Nephron progenitor cell (in vitro differentiated cells): ENCODE measurements at regions not wholly inside any gene's neighbourhood (a gene's known extent, or its start where the extent isn't known, plus 50 kb on each side); places are given as distances from the start of the nearest gene placed in this dataset.
"Not testable (repeated sequence)": the region's sequence is repeated elsewhere in the genome, so short reads cannot be mapped to it uniquely, and the experiment has no call there.

ENCODE experiments used
- DNase-seq: peaks from one replicate; pipeline ENCODE4 v3.0.0; 2021
- H3K27ac Mint-ChIP-seq: 2 replicates; pipeline ENCODE4 v1.8.0; 2021; ENCODE audit warnings: mild to moderate bottlenecking, moderate library complexity, mixed read lengths
- H3K27me3 Mint-ChIP-seq: 2 replicates; pipeline ENCODE4 v1.8.0; 2021; ENCODE audit warnings: mild to moderate bottlenecking, low read depth, mixed read lengths; ENCODE audit not compliant: poor library complexity
- H3K36me3 Mint-ChIP-seq: 2 replicates; pipeline ENCODE4 v1.8.0; 2021; ENCODE audit warnings: low read depth, mixed read lengths
- H3K4me1 Mint-ChIP-seq: 2 replicates; pipeline ENCODE4 v1.8.0; 2021; ENCODE audit warnings: mixed read lengths
- H3K4me3 Mint-ChIP-seq: 2 replicates; pipeline ENCODE4 v1.8.0; 2021; ENCODE audit warnings: mild to moderate bottlenecking, moderate library complexity, mixed read lengths
- H3K9me3 Mint-ChIP-seq: 2 replicates; pipeline ENCODE4 v1.8.0; 2021; ENCODE audit warnings: mild to moderate bottlenecking, moderate library complexity, mixed read lengths
- CTCF ChIP-seq: fragments of 200-600 bp; sonication (generic); IDR thresholded peaks from 2 replicates; pipeline ENCODE4 v1.5.0; 2021; ENCODE audit warnings: antibody characterized with exemption

- no peaks in the 10 kb centered on the region for H3K9me3 Mint-ChIP-seq
- DNase-seq = no peak
- H3K27me3 Mint-ChIP-seq = peaks cover 9% of the 10 kb centered on the region
- H3K4me3 Mint-ChIP-seq = no peak overlapping the region
- H3K4me1 Mint-ChIP-seq = no peaks in the 10 kb centered on the region
- H3K27ac Mint-ChIP-seq = no peak overlapping the region
- H3K36me3 Mint-ChIP-seq = no peaks in the 10 kb centered on the region
- no peak for TF ChIP-seq CTCF
Observed at GRCh38 chr2:122081751-122082150, 326.3 kb downstream of the TSN start.

GRCh38 chr2:122083256-122084048, 328.0 kb downstream of the TSN start:
- H3K27me3 Mint-ChIP-seq = peaks cover 8% of the 10 kb centered on the region
- no peak for DNase-seq
- H3K9me3 Mint-ChIP-seq = peaks cover 5% of the 10 kb centered on the region
- H3K27ac Mint-ChIP-seq = no peak overlapping the region
- no peaks in the 10 kb centered on the region for H3K4me1 Mint-ChIP-seq
- TF ChIP-seq CTCF = no peak
- H3K36me3 Mint-ChIP-seq = no peaks in the 10 kb centered on the region
- no peak overlapping the region for H3K4me3 Mint-ChIP-seq

GRCh38 chr2:122085672-122086071, 330.2 kb downstream of the TSN start:
- not testable (repeated sequence) for H3K27me3 Mint-ChIP-seq, H3K27ac Mint-ChIP-seq, H3K4me3 Mint-ChIP-seq, DNase-seq, H3K36me3 Mint-ChIP-seq, H3K4me1 Mint-ChIP-seq
- peaks cover 20% of the 10 kb centered on the region for H3K9me3 Mint-ChIP-seq

GRCh38 chr2:122094557-122094956, 339.1 kb downstream of the TSN start:
- no peak for DNase-seq
- TF ChIP-seq CTCF = no peak
- H3K36me3 Mint-ChIP-seq = no peaks in the 10 kb centered on the region
- H3K27ac Mint-ChIP-seq = no peak overlapping the region
- no peaks in the 10 kb centered on the region for H3K4me1 Mint-ChIP-seq
- peaks cover 4% of the 10 kb centered on the region for H3K27me3 Mint-ChIP-seq
- no peak overlapping the region for H3K4me3 Mint-ChIP-seq
- peaks cover 10% of the 10 kb centered on the region for H3K9me3 Mint-ChIP-seq

GRCh38 chr2:122096761-122097160, 341.3 kb downstream of the TSN start:
- Mint-ChIP-seq H3K4me1 (no peaks in the 10 kb centered on the region), H3K27me3 (peaks cover 9% of the 10 kb centered on the region), H3K9me3 (no peaks in the 10 kb centered on the region), H3K36me3 (no peaks in the 10 kb centered on the region), H3K4me3 (no peak overlapping the region), H3K27ac (no peak overlapping the region)
- TF ChIP-seq CTCF = no peak
- DNase-seq = no peak

GRCh38 chr2:122098306-122098705, 342.9 kb downstream of the TSN start:
- Mint-ChIP-seq H3K27ac (peak overlapping the region; percentile 11), H3K27me3 (peaks cover 10% of the 10 kb centered on the region), H3K4me1 (no peaks in the 10 kb centered on the region), H3K4me3 (no peak overlapping the region), H3K9me3 (no peaks in the 10 kb centered on the region), H3K36me3 (no peaks in the 10 kb centered on the region)
- no peak for TF ChIP-seq CTCF
- no peak for DNase-seq
